A549 (cell line): ENCODE measurements at regions not wholly inside any gene's neighbourhood (a gene's known extent, or its start where the extent isn't known, plus 50 kb on each side); places are given as distances from the start of the nearest gene placed in this dataset.

Experiments
- CTCF ChIP-seq: fragments of >200 bp; sonication (Bioruptor Twin); formaldehyde crosslinking; IDR thresholded peaks from 3 replicates; pipeline ENCODE4 v1.5.1; 2016
- ESRRA ChIP-seq: fragments of 150-350 bp; IDR thresholded peaks from 2 replicates; pipeline ENCODE4 v1.6.1; 2014; ENCODE audit warnings: mild to moderate bottlenecking, low read length, borderline replicate concordance
- POLR2A ChIP-seq: IDR thresholded peaks from 2 replicates; pipeline ENCODE4 v1.6.1; 2012; ENCODE audit warnings: mild to moderate bottlenecking, low read length
- ZFP36 ChIP-seq: fragments of 450-650 bp; IDR thresholded peaks from 2 replicates; pipeline ENCODE4 v1.6.1; 2014; ENCODE audit warnings: borderline replicate concordance; ENCODE audit not compliant: partially characterized antibody
- TF ChIP-seq, protein P1 (sequence below): fragments of 200-600 bp; sonication (generic); IDR thresholded peaks from 2 replicates; pipeline ENCODE4 v1.6.1; 2016; ENCODE audit warnings: antibody characterized with exemption, mild to moderate bottlenecking, moderate library complexity
- TF ChIP-seq, protein P2 (sequence below): fragments of 450-650 bp; IDR thresholded peaks from 2 replicates; pipeline ENCODE4 v1.6.1; 2014; ENCODE audit warnings: antibody characterized with exemption

GRCh38 chr10:56003555-56003954, 357.5 kb downstream of the ZWINT start:
- TF ChIP-seq, protein P1, sequence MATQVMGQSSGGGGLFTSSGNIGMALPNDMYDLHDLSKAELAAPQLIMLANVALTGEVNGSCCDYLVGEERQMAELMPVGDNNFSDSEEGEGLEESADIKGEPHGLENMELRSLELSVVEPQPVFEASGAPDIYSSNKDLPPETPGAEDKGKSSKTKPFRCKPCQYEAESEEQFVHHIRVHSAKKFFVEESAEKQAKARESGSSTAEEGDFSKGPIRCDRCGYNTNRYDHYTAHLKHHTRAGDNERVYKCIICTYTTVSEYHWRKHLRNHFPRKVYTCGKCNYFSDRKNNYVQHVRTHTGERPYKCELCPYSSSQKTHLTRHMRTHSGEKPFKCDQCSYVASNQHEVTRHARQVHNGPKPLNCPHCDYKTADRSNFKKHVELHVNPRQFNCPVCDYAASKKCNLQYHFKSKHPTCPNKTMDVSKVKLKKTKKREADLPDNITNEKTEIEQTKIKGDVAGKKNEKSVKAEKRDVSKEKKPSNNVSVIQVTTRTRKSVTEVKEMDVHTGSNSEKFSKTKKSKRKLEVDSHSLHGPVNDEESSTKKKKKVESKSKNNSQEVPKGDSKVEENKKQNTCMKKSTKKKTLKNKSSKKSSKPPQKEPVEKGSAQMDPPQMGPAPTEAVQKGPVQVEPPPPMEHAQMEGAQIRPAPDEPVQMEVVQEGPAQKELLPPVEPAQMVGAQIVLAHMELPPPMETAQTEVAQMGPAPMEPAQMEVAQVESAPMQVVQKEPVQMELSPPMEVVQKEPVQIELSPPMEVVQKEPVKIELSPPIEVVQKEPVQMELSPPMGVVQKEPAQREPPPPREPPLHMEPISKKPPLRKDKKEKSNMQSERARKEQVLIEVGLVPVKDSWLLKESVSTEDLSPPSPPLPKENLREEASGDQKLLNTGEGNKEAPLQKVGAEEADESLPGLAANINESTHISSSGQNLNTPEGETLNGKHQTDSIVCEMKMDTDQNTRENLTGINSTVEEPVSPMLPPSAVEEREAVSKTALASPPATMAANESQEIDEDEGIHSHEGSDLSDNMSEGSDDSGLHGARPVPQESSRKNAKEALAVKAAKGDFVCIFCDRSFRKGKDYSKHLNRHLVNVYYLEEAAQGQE, result no peak
- TF ChIP-seq CTCF (no peak), POLR2A (no peak), ZFP36 (no peak), ESRRA (no peak)
- TF ChIP-seq, protein P2, sequence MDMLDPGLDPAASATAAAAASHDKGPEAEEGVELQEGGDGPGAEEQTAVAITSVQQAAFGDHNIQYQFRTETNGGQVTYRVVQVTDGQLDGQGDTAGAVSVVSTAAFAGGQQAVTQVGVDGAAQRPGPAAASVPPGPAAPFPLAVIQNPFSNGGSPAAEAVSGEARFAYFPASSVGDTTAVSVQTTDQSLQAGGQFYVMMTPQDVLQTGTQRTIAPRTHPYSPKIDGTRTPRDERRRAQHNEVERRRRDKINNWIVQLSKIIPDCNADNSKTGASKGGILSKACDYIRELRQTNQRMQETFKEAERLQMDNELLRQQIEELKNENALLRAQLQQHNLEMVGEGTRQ, result no peak
